Activated CD8-positive, alpha-beta T cell treated with anti-CD3 and anti-CD28 coated beads for 36 hours (primary cell): ENCODE measurements at regions not wholly inside any gene's neighbourhood (a gene's known extent, or its start where the extent isn't known, plus 50 kb on each side); places are given as distances from the start of the nearest gene placed in this dataset.
A peak's percentile ranks its signal among the peaks of the same experiment; 100 is the strongest.

Source experiments
- ATAC-seq: fragments of 200-7000 bp; cut with Tn5 transposase; one replicate; pipeline ENCODE4 v1.10.0; 2021; ENCODE audit warnings: mild to moderate bottlenecking, moderate library complexity
- CTCF ChIA-PET: fragments of 350-600 bp; sonication (Branson Sonifier 250); formaldehyde crosslinking; loops from one replicate; lab custom pipeline; 2021; ENCODE audit warnings: antibody characterized with exemption; lab: Charles Lee
- POLR2A ChIA-PET: fragments of 350-600 bp; sonication (Branson Sonifier 250); formaldehyde crosslinking; loops from one replicate; lab custom pipeline; 2021; ENCODE audit warnings: antibody characterized with exemption; lab: Charles Lee
- DNase-seq: peaks from one replicate; pipeline ENCODE4 v3.0.0-alpha.2; 2020
- H3K27ac Mint-ChIP-seq: one replicate; pipeline ENCODE4 v1.8.0; 2021; ENCODE audit warnings: mild to moderate bottlenecking, mixed read lengths
- H3K27me3 Mint-ChIP-seq: one replicate; pipeline ENCODE4 v1.8.0; 2021; ENCODE audit warnings: mixed read lengths
- H3K36me3 Mint-ChIP-seq: one replicate; pipeline ENCODE4 v1.8.0; 2021; ENCODE audit warnings: low read depth, mixed read lengths
- H3K4me1 Mint-ChIP-seq: one replicate; pipeline ENCODE4 v1.8.0; 2021; ENCODE audit warnings: low read depth, mixed read lengths
- H3K4me3 Mint-ChIP-seq: one replicate; pipeline ENCODE4 v1.8.0; 2021; ENCODE audit warnings: mild to moderate bottlenecking, moderate library complexity, mixed read lengths
- H3K9me3 Mint-ChIP-seq: one replicate; pipeline ENCODE4 v1.8.0; 2021; ENCODE audit warnings: mixed read lengths
- intact Hi-C: fragments of 100-400 bp; cut with micrococcal nuclease; formaldehyde crosslinking; loops from one replicate; pipeline ENCODE4 v1.10.0; 2022
- TF ChIP-seq, protein P1 (sequence below): fragments of 200-600 bp; IDR thresholded peaks from one replicate; pipeline ENCODE4 v1.8.0; 2022; ENCODE audit warnings: antibody characterized with exemption, mild to moderate bottlenecking

GRCh38 chr11:69359735-69360480 is 66.0 kb downstream of the MYEOV start:
- intact Hi-C loops, result no loop called here
- CTCF ChIA-PET, result interaction anchor here (1.5 kb wide), 1 partner anchor 67 kb away, joined by 4 read pairs; no protein-coding TSS in a partner anchor
- peaks cover 2% of the 10 kb centered on the region for H3K36me3 Mint-ChIP-seq

GRCh38 chr11:69360606-69361005 is 66.7 kb downstream of the MYEOV start:
- ATAC-seq (no peak), DNase-seq (no peak)
- ChIA-PET CTCF (interaction anchor here (1.5 kb wide), 1 partner anchor 68 kb away, joined by 4 read pairs; no protein-coding TSS in a partner anchor), POLR2A (no interaction called here)
- intact Hi-C loops, result no loop called here
- H3K27ac Mint-ChIP-seq, result no peak overlapping the region
- H3K36me3 Mint-ChIP-seq, result peaks cover 2% of the 10 kb centered on the region
- H3K4me1 Mint-ChIP-seq, result no peaks in the 10 kb centered on the region
- no peaks in the 10 kb centered on the region for H3K27me3 Mint-ChIP-seq
- H3K9me3 Mint-ChIP-seq, result peaks cover 3% of the 10 kb centered on the region
- TF ChIP-seq, protein P1, sequence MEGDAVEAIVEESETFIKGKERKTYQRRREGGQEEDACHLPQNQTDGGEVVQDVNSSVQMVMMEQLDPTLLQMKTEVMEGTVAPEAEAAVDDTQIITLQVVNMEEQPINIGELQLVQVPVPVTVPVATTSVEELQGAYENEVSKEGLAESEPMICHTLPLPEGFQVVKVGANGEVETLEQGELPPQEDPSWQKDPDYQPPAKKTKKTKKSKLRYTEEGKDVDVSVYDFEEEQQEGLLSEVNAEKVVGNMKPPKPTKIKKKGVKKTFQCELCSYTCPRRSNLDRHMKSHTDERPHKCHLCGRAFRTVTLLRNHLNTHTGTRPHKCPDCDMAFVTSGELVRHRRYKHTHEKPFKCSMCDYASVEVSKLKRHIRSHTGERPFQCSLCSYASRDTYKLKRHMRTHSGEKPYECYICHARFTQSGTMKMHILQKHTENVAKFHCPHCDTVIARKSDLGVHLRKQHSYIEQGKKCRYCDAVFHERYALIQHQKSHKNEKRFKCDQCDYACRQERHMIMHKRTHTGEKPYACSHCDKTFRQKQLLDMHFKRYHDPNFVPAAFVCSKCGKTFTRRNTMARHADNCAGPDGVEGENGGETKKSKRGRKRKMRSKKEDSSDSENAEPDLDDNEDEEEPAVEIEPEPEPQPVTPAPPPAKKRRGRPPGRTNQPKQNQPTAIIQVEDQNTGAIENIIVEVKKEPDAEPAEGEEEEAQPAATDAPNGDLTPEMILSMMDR, result no peak
- no peak overlapping the region for H3K4me3 Mint-ChIP-seq

More at GRCh38 chr11:69359735-69360480, 66.0 kb downstream of the MYEOV start:
- Mint-ChIP-seq H3K4me3 (no peak overlapping the region), H3K9me3 (peaks cover 3% of the 10 kb centered on the region), H3K27me3 (no peaks in the 10 kb centered on the region), H3K27ac (no peak overlapping the region), H3K4me1 (no peaks in the 10 kb centered on the region)
- POLR2A ChIA-PET, result no interaction called here
- DNase-seq, result no peak
- no peak for ATAC-seq
- TF ChIP-seq, protein P1, result no peak

DNA sequence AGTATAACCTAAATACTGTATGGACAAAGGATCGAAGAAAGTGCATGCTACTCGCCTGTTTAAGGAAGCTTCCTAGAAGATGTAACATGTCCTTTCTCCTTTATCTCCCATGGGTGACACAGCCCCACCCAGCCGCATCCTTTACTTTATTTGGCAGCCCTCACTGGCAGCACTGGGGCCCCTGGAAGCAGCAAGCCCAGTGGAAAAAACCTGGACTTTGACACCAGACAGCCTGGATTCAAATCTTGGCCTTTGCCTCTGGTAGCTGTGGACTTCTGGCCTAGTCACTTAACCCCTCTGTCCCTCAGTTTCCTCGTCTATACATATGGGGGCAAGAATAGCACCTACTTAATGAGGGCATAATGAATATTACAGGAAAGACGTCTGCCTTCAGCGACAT is 67.1 kb downstream of the MYEOV start:
- no peak for DNase-seq
- no peak overlapping the region for H3K4me3 Mint-ChIP-seq
- peaks cover 3% of the 10 kb centered on the region for H3K9me3 Mint-ChIP-seq
- intact Hi-C loops, result no loop called here
- ATAC-seq, result no peak
- CTCF ChIA-PET, result interaction anchor here (1.5 kb wide), 1 partner anchor 68 kb away, joined by 4 read pairs; no protein-coding TSS in a partner anchor
- H3K27me3 Mint-ChIP-seq, result no peaks in the 10 kb centered on the region
- H3K4me1 Mint-ChIP-seq, result no peaks in the 10 kb centered on the region
- H3K36me3 Mint-ChIP-seq, result peaks cover 2% of the 10 kb centered on the region
- POLR2A ChIA-PET, result no interaction called here
- TF ChIP-seq, protein P1, result no peak
- no peak overlapping the region for H3K27ac Mint-ChIP-seq

DNA sequence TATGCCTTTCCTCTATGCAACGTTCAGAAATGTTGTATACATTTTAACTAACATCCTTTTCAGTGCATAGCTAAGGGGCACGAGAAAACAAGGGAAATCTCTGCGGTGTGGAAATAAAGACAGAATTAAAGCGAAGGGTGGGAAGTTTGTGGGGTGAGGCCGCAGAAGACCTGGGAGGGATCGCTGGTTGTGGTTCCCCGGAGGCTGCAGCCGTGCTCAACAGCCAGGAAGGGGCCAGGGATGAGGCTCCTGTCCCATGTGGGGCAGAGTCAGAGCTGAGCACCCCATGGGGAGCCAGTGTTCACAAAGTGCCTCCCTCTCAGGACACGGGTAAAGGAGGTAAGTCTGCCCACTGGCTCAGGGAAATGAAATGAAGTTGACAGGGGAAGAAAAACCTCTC is 67.5 kb downstream of the MYEOV start:
- POLR2A ChIA-PET, result interaction anchor here (1.0 kb wide), 1 partner anchor 13 kb away, joined by 4 read pairs; no protein-coding TSS in a partner anchor
- intact Hi-C loops, result no loop called here
- Mint-ChIP-seq H3K27ac (no peak overlapping the region), H3K27me3 (no peaks in the 10 kb centered on the region), H3K9me3 (peaks cover 3% of the 10 kb centered on the region), H3K36me3 (peaks cover 2% of the 10 kb centered on the region), H3K4me1 (no peaks in the 10 kb centered on the region), H3K4me3 (no peak overlapping the region)
- CTCF ChIA-PET, result no interaction called here
- no peak for ATAC-seq
- TF ChIP-seq, protein P1, result no peak
- DNase-seq, result no peak

GRCh38 chr11:69362315-69362714 is 68.4 kb downstream of the MYEOV start:
- Mint-ChIP-seq H3K27me3 (no peaks in the 10 kb centered on the region), H3K4me1 (no peaks in the 10 kb centered on the region), H3K9me3 (peaks cover 3% of the 10 kb centered on the region), H3K4me3 (no peak overlapping the region), H3K27ac (no peak overlapping the region), H3K36me3 (peaks cover 2% of the 10 kb centered on the region)
- POLR2A ChIA-PET, result interaction anchor here (1.0 kb wide), 1 partner anchor 13 kb away, joined by 4 read pairs; no protein-coding TSS in a partner anchor
- CTCF ChIA-PET, result no interaction called here
- ATAC-seq, result no peak
- no peak for DNase-seq
- TF ChIP-seq, protein P1, result peak; percentile 22
- intact Hi-C loops, result no loop called here
